Left forelimb (tissue), 1 donor: ENCODE measurements at regions not wholly inside any gene's neighbourhood (a gene's known extent, or its start where the extent isn't known, plus 50 kb on each side); places are given as distances from the start of the nearest gene placed in this dataset.

Experiments
- DNase-seq: peaks from one replicate; pipeline ENCODE4 v3.0.0-alpha.2; 2018; ENCODE audit warnings: low spot score

GRCh38 chr16:86090461-86091170, 191.7 kb downstream of the IRF8 start:
- no peak for DNase-seq

- no peak for DNase-seq
Observed at GRCh38 chr16:86091976-86092375, 193.0 kb downstream of the IRF8 start.

GRCh38 chr16:86092586-86093480, 193.9 kb downstream of the IRF8 start:
- DNase-seq, result no peak

- DNase-seq, result no peak
Observed at GRCh38 chr16:86093801-86094750, 195.1 kb downstream of the IRF8 start.

- no peak for DNase-seq
Observed at GRCh38 chr16:86095131-86095752, 196.3 kb downstream of the IRF8 start.

- no peak for DNase-seq
Observed at GRCh38 chr16:86095906-86096485, 197.0 kb downstream of the IRF8 start.

- no peak for DNase-seq
Observed at GRCh38 chr16:86096850-86097249, 197.9 kb downstream of the IRF8 start.

GRCh38 chr16:86099326-86099725, 200.4 kb downstream of the IRF8 start:
- DNase-seq, result no peak

- DNase-seq, result no peak
Observed at GRCh38 chr16:86100205-86101136, 201.5 kb downstream of the IRF8 start.

GRCh38 chr16:86101137-86101896, 202.4 kb downstream of the IRF8 start:
- DNase-seq, result no peak

- no peak for DNase-seq
Observed at GRCh38 chr16:86101897-86102157, 202.9 kb downstream of the IRF8 start.

GRCh38 chr16:86103320-86103719, 204.4 kb downstream of the IRF8 start:
- DNase-seq, result no peak

- DNase-seq, result no peak
Observed at GRCh38 chr16:86104537-86105048, 205.6 kb downstream of the IRF8 start.

GRCh38 chr16:86107215-86107825, 208.4 kb downstream of the IRF8 start:
- DNase-seq, result no peak

GRCh38 chr16:86108062-86108461, 209.1 kb downstream of the IRF8 start:
- DNase-seq, result no peak

- DNase-seq, result no peak
Observed at GRCh38 chr16:86110134-86110533, 211.2 kb downstream of the IRF8 start.

- DNase-seq, result no peak
Observed at GRCh38 chr16:86110726-86111125, 211.8 kb downstream of the IRF8 start.

GRCh38 chr16:86112178-86112577, 213.2 kb downstream of the IRF8 start:
- DNase-seq, result no peak

GRCh38 chr16:86117235-86117634, 218.3 kb downstream of the IRF8 start:
- DNase-seq, result no peak
